ENCODE measurements at regions not wholly inside any gene's neighbourhood (a gene's known extent, or its start where the extent isn't known, plus 50 kb on each side); places are given as distances from the start of the nearest gene placed in this dataset.

DNA sequence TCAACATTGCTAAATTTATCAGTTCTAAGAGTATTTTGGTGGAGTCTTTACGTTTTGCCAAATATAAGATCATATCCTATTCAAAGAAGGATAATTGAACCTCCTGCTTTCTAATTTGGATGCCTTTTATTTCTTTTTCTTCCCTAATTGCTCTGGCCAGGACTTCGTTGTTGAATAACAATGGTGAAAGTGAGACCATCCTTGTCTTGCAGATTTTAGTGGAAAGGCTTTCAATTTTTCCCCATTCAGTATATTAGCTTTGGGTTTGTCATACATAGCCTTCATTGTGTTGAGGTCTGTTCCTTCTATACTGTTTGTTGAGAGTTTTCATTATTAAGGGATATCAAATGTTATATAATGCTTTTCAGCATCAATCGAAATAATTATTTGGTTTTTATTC lies 1974.2 kb upstream of the ACO1 start:
- Histone ChIP-seq H3K79me2 (ENCODE audit: insufficient read depth, low read length) (no peaks in the 10 kb centered on the region), H4K20me1 (ENCODE audit: insufficient read depth, low read length, poor library complexity, severe bottlenecking) (no peaks in the 10 kb centered on the region), H3K9ac (ENCODE audit: low read depth, low read length, poor library complexity, severe bottlenecking) (no peak overlapping the region), H3F3A (ENCODE audit: low read depth) (no peaks in the 10 kb centered on the region), H3K36me3 (ENCODE audit: insufficient read depth, low read length) (no peaks in the 10 kb centered on the region), H3K4me2 (ENCODE audit: low read depth, low read length, poor library complexity, severe bottlenecking) (no peak overlapping the region), H3K9me2 (replicated peaks; ENCODE audit: low read depth, low read length) (no peaks in the 10 kb centered on the region), H3K4me1 (ENCODE audit: insufficient read depth, low read length, poor library complexity, severe bottlenecking) (no peaks in the 10 kb centered on the region), H3K4me3 (ENCODE audit: low read length, poor library complexity, severe bottlenecking) (no peak overlapping the region), H3K9me3 (ENCODE audit: insufficient read depth, low read depth, low read length) (peaks cover 2% of the 10 kb centered on the region; the same call in 1 of the 2 replicates), H2AFZ (ENCODE audit: low read length) (no peak overlapping the region), H3K27me3 (ENCODE audit: insufficient read depth, low read length, poor library complexity, severe bottlenecking) (no peaks in the 10 kb centered on the region)
- no peak for TF ChIP-seq EZH2phosphoT487 (IDR thresholded peaks at IDR 0.05; ENCODE audit: borderline replicate concordance)
- TF ChIP-seq, protein P1, sequence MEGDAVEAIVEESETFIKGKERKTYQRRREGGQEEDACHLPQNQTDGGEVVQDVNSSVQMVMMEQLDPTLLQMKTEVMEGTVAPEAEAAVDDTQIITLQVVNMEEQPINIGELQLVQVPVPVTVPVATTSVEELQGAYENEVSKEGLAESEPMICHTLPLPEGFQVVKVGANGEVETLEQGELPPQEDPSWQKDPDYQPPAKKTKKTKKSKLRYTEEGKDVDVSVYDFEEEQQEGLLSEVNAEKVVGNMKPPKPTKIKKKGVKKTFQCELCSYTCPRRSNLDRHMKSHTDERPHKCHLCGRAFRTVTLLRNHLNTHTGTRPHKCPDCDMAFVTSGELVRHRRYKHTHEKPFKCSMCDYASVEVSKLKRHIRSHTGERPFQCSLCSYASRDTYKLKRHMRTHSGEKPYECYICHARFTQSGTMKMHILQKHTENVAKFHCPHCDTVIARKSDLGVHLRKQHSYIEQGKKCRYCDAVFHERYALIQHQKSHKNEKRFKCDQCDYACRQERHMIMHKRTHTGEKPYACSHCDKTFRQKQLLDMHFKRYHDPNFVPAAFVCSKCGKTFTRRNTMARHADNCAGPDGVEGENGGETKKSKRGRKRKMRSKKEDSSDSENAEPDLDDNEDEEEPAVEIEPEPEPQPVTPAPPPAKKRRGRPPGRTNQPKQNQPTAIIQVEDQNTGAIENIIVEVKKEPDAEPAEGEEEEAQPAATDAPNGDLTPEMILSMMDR (conservative IDR thresholded peaks at IDR 0.05; ENCODE audit: low read length): no peak

DNA sequence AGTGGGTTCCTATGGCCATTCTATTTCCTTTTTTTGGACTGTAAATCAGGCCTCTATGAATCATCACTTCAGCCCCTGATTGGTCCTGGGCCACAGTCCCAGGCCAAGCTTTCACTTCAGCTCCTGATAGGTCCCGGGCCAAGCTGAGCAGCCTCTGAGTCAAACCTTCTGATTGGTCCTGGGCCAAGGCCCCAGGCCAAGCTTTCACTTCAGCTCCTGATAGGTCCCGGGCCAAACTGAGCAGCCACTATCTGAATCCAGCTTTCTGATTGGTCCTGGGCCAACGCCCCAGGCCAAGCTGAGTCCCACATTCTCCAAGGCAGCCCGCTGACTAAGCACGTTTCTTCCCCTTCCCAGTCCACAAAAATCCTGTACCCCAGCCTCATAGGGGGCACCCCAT lies 1972.9 kb upstream of the ACO1 start:
- Histone ChIP-seq H2AFZ (ENCODE audit: low read length) (no peak overlapping the region), H3K4me2 (ENCODE audit: low read depth, low read length, poor library complexity, severe bottlenecking) (no peak overlapping the region), H3K79me2 (ENCODE audit: insufficient read depth, low read length) (no peaks in the 10 kb centered on the region), H4K20me1 (ENCODE audit: insufficient read depth, low read length, poor library complexity, severe bottlenecking) (no peaks in the 10 kb centered on the region), H3K9me2 (replicated peaks; ENCODE audit: low read depth, low read length) (no peaks in the 10 kb centered on the region), H3K4me3 (ENCODE audit: low read length, poor library complexity, severe bottlenecking) (no peak overlapping the region), H3K36me3 (ENCODE audit: insufficient read depth, low read length) (no peaks in the 10 kb centered on the region), H3K9me3 (ENCODE audit: insufficient read depth, low read depth, low read length) (peaks cover 2% of the 10 kb centered on the region; the same call in 1 of the 2 replicates), H3K4me1 (ENCODE audit: insufficient read depth, low read length, poor library complexity, severe bottlenecking) (no peaks in the 10 kb centered on the region), H3K27me3 (ENCODE audit: insufficient read depth, low read length, poor library complexity, severe bottlenecking) (no peaks in the 10 kb centered on the region), H3K9ac (ENCODE audit: low read depth, low read length, poor library complexity, severe bottlenecking) (no peak overlapping the region), H3F3A (ENCODE audit: low read depth) (no peaks in the 10 kb centered on the region)
- no peak for TF ChIP-seq EZH2phosphoT487 (IDR thresholded peaks at IDR 0.05; ENCODE audit: borderline replicate concordance)
- TF ChIP-seq, protein P1 (conservative IDR thresholded peaks at IDR 0.05; ENCODE audit: low read length): no peak

DNA sequence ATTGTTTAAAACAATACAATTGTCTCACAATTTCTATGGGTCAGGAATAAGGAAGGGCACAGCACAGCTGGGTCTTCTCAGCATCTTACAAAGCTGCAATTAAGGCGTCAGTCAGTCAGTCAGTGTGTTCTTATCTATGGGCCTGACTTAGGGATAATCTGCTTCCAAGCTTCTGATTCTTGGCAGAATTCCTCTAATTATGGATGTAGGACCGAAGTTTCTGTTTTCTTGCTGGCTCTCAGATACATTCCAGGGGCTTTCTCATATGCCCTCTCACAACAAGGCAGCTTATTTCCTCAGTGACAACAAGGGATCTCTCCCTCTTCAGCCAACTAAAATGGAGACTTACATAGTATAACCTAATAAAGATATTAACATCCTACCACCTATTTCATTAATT lies 1925.3 kb upstream of the ACO1 start:
- no peaks in the 10 kb centered on the region for H3K79me2 ChIP-seq (ENCODE audit: insufficient read depth, low read length)
- H3F3A ChIP-seq (ENCODE audit: low read depth): no peaks in the 10 kb centered on the region
- H2AFZ ChIP-seq (ENCODE audit: low read length): no peak overlapping the region
- TF ChIP-seq, protein P1 (conservative IDR thresholded peaks at IDR 0.05; ENCODE audit: low read length): no peak
- TF ChIP-seq EZH2phosphoT487 (IDR thresholded peaks at IDR 0.05; ENCODE audit: borderline replicate concordance): no peak
- H3K9me3 ChIP-seq (ENCODE audit: insufficient read depth, low read depth, low read length): no peaks in the 10 kb centered on the region
- no peak overlapping the region for H3K9ac ChIP-seq (ENCODE audit: low read depth, low read length, poor library complexity, severe bottlenecking)
- H3K4me3 ChIP-seq (ENCODE audit: low read length, poor library complexity, severe bottlenecking): no peak overlapping the region
- H3K27me3 ChIP-seq (ENCODE audit: insufficient read depth, low read length, poor library complexity, severe bottlenecking): no peaks in the 10 kb centered on the region
- H3K9me2 ChIP-seq (replicated peaks; ENCODE audit: low read depth, low read length): no peaks in the 10 kb centered on the region
- H4K20me1 ChIP-seq (ENCODE audit: insufficient read depth, low read length, poor library complexity, severe bottlenecking): no peaks in the 10 kb centered on the region
- no peaks in the 10 kb centered on the region for H3K4me1 ChIP-seq (ENCODE audit: insufficient read depth, low read length, poor library complexity, severe bottlenecking)
- no peaks in the 10 kb centered on the region for H3K36me3 ChIP-seq (ENCODE audit: insufficient read depth, low read length)
- no peak overlapping the region for H3K4me2 ChIP-seq (ENCODE audit: low read depth, low read length, poor library complexity, severe bottlenecking)

Data from Loucy (cell line).